ENCODE measurements at regions not wholly inside any gene's neighbourhood (a gene's known extent, or its start where the extent isn't known, plus 50 kb on each side); places are given as distances from the start of the nearest gene placed in this dataset.
A peak's percentile ranks its signal among the peaks of the same experiment; 100 is the strongest.
"Not testable (repeated sequence)": the region's sequence is repeated elsewhere in the genome, so short reads cannot be mapped to it uniquely, and the experiment has no call there.

GRCh38 chr1:157301477-157302198 is 163.4 kb upstream of the ETV3 start:
- Histone ChIP-seq H3K79me2 (ENCODE audit: insufficient read depth, low read length) (no peaks in the 10 kb centered on the region), H3K9me3 (ENCODE audit: insufficient read depth, low read depth, low read length) (no peaks in the 10 kb centered on the region), H3K4me1 (ENCODE audit: insufficient read depth, low read length, poor library complexity, severe bottlenecking) (no peaks in the 10 kb centered on the region), H2AFZ (ENCODE audit: low read length) (no peak overlapping the region), H3K36me3 (ENCODE audit: insufficient read depth, low read length) (no peaks in the 10 kb centered on the region), H3K4me2 (ENCODE audit: low read depth, low read length, poor library complexity, severe bottlenecking) (no peak overlapping the region), H3F3A (ENCODE audit: low read depth) (no peaks in the 10 kb centered on the region), H3K27me3 (ENCODE audit: insufficient read depth, low read length, poor library complexity, severe bottlenecking) (no peaks in the 10 kb centered on the region), H4K20me1 (ENCODE audit: insufficient read depth, low read length, poor library complexity, severe bottlenecking) (no peaks in the 10 kb centered on the region), H3K9me2 (replicated peaks; ENCODE audit: low read depth, low read length) (no peaks in the 10 kb centered on the region), H3K9ac (ENCODE audit: low read depth, low read length, poor library complexity, severe bottlenecking) (no peak overlapping the region), H3K4me3 (ENCODE audit: low read length, poor library complexity, severe bottlenecking) (no peak overlapping the region)
- TF ChIP-seq CTCF (conservative IDR thresholded peaks at IDR 0.05; ENCODE audit: low read length) = no peak
- TF ChIP-seq EZH2phosphoT487 (IDR thresholded peaks at IDR 0.05; ENCODE audit: borderline replicate concordance) = no peak

DNA sequence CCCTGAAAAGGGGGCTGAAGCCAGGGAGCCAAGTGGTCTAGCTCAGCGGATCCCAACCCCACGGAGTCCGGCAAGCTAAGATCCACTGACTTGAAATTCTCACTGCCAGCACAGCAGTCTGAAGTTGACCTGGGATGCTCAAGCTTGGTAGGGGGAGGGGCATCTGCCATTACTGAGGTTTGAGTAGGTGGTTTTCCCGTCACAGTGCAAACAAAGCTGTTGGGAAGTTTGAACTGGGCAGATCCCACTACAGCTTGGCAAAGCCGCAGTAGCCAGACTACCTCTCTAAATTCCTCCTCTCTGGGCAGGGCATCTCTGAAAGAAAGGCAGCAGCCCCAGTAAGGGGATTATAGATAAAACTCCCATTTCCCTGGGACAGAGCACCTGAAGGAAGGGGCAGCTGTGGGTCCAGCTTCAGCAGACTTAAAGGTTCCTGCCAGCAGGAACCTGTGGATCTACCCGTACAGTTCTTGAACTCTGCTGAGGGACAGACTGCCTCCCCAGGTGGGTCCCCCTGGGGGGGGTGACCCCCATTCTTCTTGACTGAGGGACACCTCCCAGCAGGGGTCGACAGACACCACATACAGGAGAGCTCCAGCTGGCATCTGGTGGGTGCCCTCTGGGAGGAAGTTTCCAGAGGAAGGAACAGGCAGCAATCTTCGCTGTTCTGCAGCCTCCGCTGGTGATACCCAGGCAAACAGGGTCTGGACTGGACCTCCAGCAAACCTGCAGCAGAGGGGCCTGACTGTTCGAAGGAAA is 156.4 kb upstream of the ETV3 start:
- H3K4me1 ChIP-seq (ENCODE audit: insufficient read depth, low read length, poor library complexity, severe bottlenecking); H3K4me2 ChIP-seq (ENCODE audit: low read depth, low read length, poor library complexity, severe bottlenecking); H3K36me3 ChIP-seq (ENCODE audit: insufficient read depth, low read length); H4K20me1 ChIP-seq (ENCODE audit: insufficient read depth, low read length, poor library complexity, severe bottlenecking); H3K9me3 ChIP-seq (ENCODE audit: insufficient read depth, low read depth, low read length); H3K79me2 ChIP-seq (ENCODE audit: insufficient read depth, low read length); H2AFZ ChIP-seq (ENCODE audit: low read length); H3F3A ChIP-seq (ENCODE audit: low read depth); H3K27me3 ChIP-seq (ENCODE audit: insufficient read depth, low read length, poor library complexity, severe bottlenecking); H3K9me2 ChIP-seq (replicated peaks; ENCODE audit: low read depth, low read length); H3K9ac ChIP-seq (ENCODE audit: low read depth, low read length, poor library complexity, severe bottlenecking); H3K4me3 ChIP-seq (ENCODE audit: low read length, poor library complexity, severe bottlenecking): not testable (repeated sequence)

GRCh38 chr1:157292809-157293564 is 154.8 kb upstream of the ETV3 start:
- Histone ChIP-seq H3F3A (ENCODE audit: low read depth) (no peaks in the 10 kb centered on the region), H3K4me3 (ENCODE audit: low read length, poor library complexity, severe bottlenecking) (no peak overlapping the region), H2AFZ (ENCODE audit: low read length) (0 out of 2 replicates have a peak overlapping the region, but pooled peaks have one; percentile 28), H3K4me2 (ENCODE audit: low read depth, low read length, poor library complexity, severe bottlenecking) (no peak overlapping the region), H4K20me1 (ENCODE audit: insufficient read depth, low read length, poor library complexity, severe bottlenecking) (no peaks in the 10 kb centered on the region), H3K9me2 (replicated peaks; ENCODE audit: low read depth, low read length) (no peaks in the 10 kb centered on the region), H3K27me3 (ENCODE audit: insufficient read depth, low read length, poor library complexity, severe bottlenecking) (no peaks in the 10 kb centered on the region), H3K36me3 (ENCODE audit: insufficient read depth, low read length) (no peaks in the 10 kb centered on the region), H3K79me2 (ENCODE audit: insufficient read depth, low read length) (no peaks in the 10 kb centered on the region), H3K4me1 (ENCODE audit: insufficient read depth, low read length, poor library complexity, severe bottlenecking) (peaks cover 6% of the 10 kb centered on the region), H3K9me3 (ENCODE audit: insufficient read depth, low read depth, low read length) (no peaks in the 10 kb centered on the region), H3K9ac (ENCODE audit: low read depth, low read length, poor library complexity, severe bottlenecking) (no peak overlapping the region)
- TF ChIP-seq CTCF (conservative IDR thresholded peaks at IDR 0.05; ENCODE audit: low read length) (no peak), EZH2phosphoT487 (IDR thresholded peaks at IDR 0.05; ENCODE audit: borderline replicate concordance) (no peak)

Measured in Loucy (cell line).